ENCODE measurements at regions not wholly inside any gene's neighbourhood (a gene's known extent, or its start where the extent isn't known, plus 50 kb on each side); places are given as distances from the start of the nearest gene placed in this dataset.

- ChIA-PET POLR2A (no interaction called here), CTCF (no interaction called here)
- TF ChIP-seq PKNOX1 (IDR thresholded peaks at IDR 0.05) (no peak), ARNT (IDR thresholded peaks at IDR 0.05) (no peak), NFRKB (IDR thresholded peaks at IDR 0.05) (no peak), BHLHE40 (IDR thresholded peaks at IDR 0.05; ENCODE audit: borderline replicate concordance) (no peak), HDGF (IDR thresholded peaks at IDR 0.05; ENCODE audit: borderline replicate concordance) (no peak), ZNF384 (IDR thresholded peaks at IDR 0.05) (no peak), LEF1 (IDR thresholded peaks at IDR 0.05; ENCODE audit: borderline replicate concordance) (no peak), SUZ12 (IDR thresholded peaks at IDR 0.05) (no peak), TARDBP (IDR thresholded peaks at IDR 0.05) (no peak), CTBP1 (IDR thresholded peaks at IDR 0.05; ENCODE audit: borderline replicate concordance) (no peak), SP1 (IDR thresholded peaks at IDR 0.05) (no peak), ELF4 (IDR thresholded peaks at IDR 0.05) (no peak), FOXA1 (IDR thresholded peaks at IDR 0.05) (no peak), L3MBTL2 (conservative IDR thresholded peaks at IDR 0.05) (no peak), FOXM1 (IDR thresholded peaks at IDR 0.05; ENCODE audit: borderline replicate concordance) (no peak), FOXK2 (IDR thresholded peaks at IDR 0.05) (no peak)
- no peak for DNase-seq (ENCODE audit: extremely low spot score)
Observed at GRCh38 chr9:135334953-135335460, 144.6 kb upstream of the PPP1R26 start.

GRCh38 chr9:135335691-135336181 is 143.8 kb upstream of the PPP1R26 start:
- DNase-seq (ENCODE audit: extremely low spot score): no peak
- ChIA-PET CTCF (no interaction called here), POLR2A (no interaction called here)
- TF ChIP-seq ELF4 (IDR thresholded peaks at IDR 0.05) (no peak), PKNOX1 (IDR thresholded peaks at IDR 0.05) (no peak), TARDBP (IDR thresholded peaks at IDR 0.05) (no peak), FOXA1 (IDR thresholded peaks at IDR 0.05) (no peak), L3MBTL2 (conservative IDR thresholded peaks at IDR 0.05) (no peak), CTBP1 (IDR thresholded peaks at IDR 0.05; ENCODE audit: borderline replicate concordance) (no peak), BHLHE40 (IDR thresholded peaks at IDR 0.05; ENCODE audit: borderline replicate concordance) (no peak), SUZ12 (IDR thresholded peaks at IDR 0.05) (no peak), FOXK2 (IDR thresholded peaks at IDR 0.05) (no peak), LEF1 (IDR thresholded peaks at IDR 0.05; ENCODE audit: borderline replicate concordance) (no peak), NFRKB (IDR thresholded peaks at IDR 0.05) (no peak), ARNT (IDR thresholded peaks at IDR 0.05) (no peak), ZNF384 (IDR thresholded peaks at IDR 0.05) (no peak), SP1 (IDR thresholded peaks at IDR 0.05) (no peak), FOXM1 (IDR thresholded peaks at IDR 0.05; ENCODE audit: borderline replicate concordance) (no peak), HDGF (IDR thresholded peaks at IDR 0.05; ENCODE audit: borderline replicate concordance) (no peak)

GRCh38 chr9:135336722-135337527 is 142.7 kb upstream of the PPP1R26 start:
- POLR2A ChIA-PET: no interaction called here
- CTCF ChIA-PET: no interaction called here
- DNase-seq (ENCODE audit: extremely low spot score): no peak
- TF ChIP-seq LEF1 (IDR thresholded peaks at IDR 0.05; ENCODE audit: borderline replicate concordance) (no peak), ARNT (IDR thresholded peaks at IDR 0.05) (no peak), CTBP1 (IDR thresholded peaks at IDR 0.05; ENCODE audit: borderline replicate concordance) (no peak), SUZ12 (IDR thresholded peaks at IDR 0.05) (no peak)

- POLR2A ChIA-PET: no interaction called here
- no peak for DNase-seq (ENCODE audit: extremely low spot score)
- TF ChIP-seq SUZ12 (IDR thresholded peaks at IDR 0.05) (no peak), ZNF384 (IDR thresholded peaks at IDR 0.05) (no peak), FOXA1 (IDR thresholded peaks at IDR 0.05) (no peak), BHLHE40 (IDR thresholded peaks at IDR 0.05; ENCODE audit: borderline replicate concordance) (no peak), TARDBP (IDR thresholded peaks at IDR 0.05) (no peak), FOXM1 (IDR thresholded peaks at IDR 0.05; ENCODE audit: borderline replicate concordance) (no peak), PKNOX1 (IDR thresholded peaks at IDR 0.05) (no peak), FOXK2 (IDR thresholded peaks at IDR 0.05) (no peak), HDGF (IDR thresholded peaks at IDR 0.05; ENCODE audit: borderline replicate concordance) (no peak), LEF1 (IDR thresholded peaks at IDR 0.05; ENCODE audit: borderline replicate concordance) (no peak), CTBP1 (IDR thresholded peaks at IDR 0.05; ENCODE audit: borderline replicate concordance) (no peak), L3MBTL2 (conservative IDR thresholded peaks at IDR 0.05) (no peak), NFRKB (IDR thresholded peaks at IDR 0.05) (no peak)
- CTCF ChIA-PET: interaction anchor here (0.7 kb wide), 1 partner anchor 20 kb away, joined by 3 read pairs; no protein-coding TSS in a partner anchor
Observed at GRCh38 chr9:135338546-135338945, 141.0 kb upstream of the PPP1R26 start.

- DNase-seq (ENCODE audit: extremely low spot score): no peak
- no peak for TF ChIP-seq HDGF (IDR thresholded peaks at IDR 0.05; ENCODE audit: borderline replicate concordance)
- TF ChIP-seq ARNT (IDR thresholded peaks at IDR 0.05): no peak
- TF ChIP-seq ELF4 (IDR thresholded peaks at IDR 0.05): no peak
- TF ChIP-seq FOXK2 (IDR thresholded peaks at IDR 0.05): no peak
- TF ChIP-seq BHLHE40 (IDR thresholded peaks at IDR 0.05; ENCODE audit: borderline replicate concordance): no peak
- no peak for TF ChIP-seq L3MBTL2 (conservative IDR thresholded peaks at IDR 0.05)
- no peak for TF ChIP-seq TARDBP (IDR thresholded peaks at IDR 0.05)
- no peak for TF ChIP-seq FOXA1 (IDR thresholded peaks at IDR 0.05)
- no peak for TF ChIP-seq SUZ12 (IDR thresholded peaks at IDR 0.05)
- no peak for TF ChIP-seq FOXM1 (IDR thresholded peaks at IDR 0.05; ENCODE audit: borderline replicate concordance)
- TF ChIP-seq NFRKB (IDR thresholded peaks at IDR 0.05): no peak
- no peak for TF ChIP-seq ZNF384 (IDR thresholded peaks at IDR 0.05)
- TF ChIP-seq PKNOX1 (IDR thresholded peaks at IDR 0.05): no peak
- TF ChIP-seq LEF1 (IDR thresholded peaks at IDR 0.05; ENCODE audit: borderline replicate concordance): no peak
- no peak for TF ChIP-seq CTBP1 (IDR thresholded peaks at IDR 0.05; ENCODE audit: borderline replicate concordance)
- TF ChIP-seq SP1 (IDR thresholded peaks at IDR 0.05): no peak
- ChIA-PET POLR2A (no interaction called here), CTCF (no interaction called here)
Observed at GRCh38 chr9:135339378-135339973, 140.1 kb upstream of the PPP1R26 start.

All from HEK293T (cell line).